Endothelial cell of umbilical vein (primary cell): ENCODE measurements at regions not wholly inside any gene's neighbourhood (a gene's known extent, or its start where the extent isn't known, plus 50 kb on each side); places are given as distances from the start of the nearest gene placed in this dataset.

ENCODE experiments used
- BruUV-seq: library from RNA; stranded (reverse); fragments of 400-500 nt; replicated peaks from 2 replicates; lab custom pipeline; 2021; lab: Mats Ljungman, UMichigan
- CTCF ChIA-PET: fragments of 300-600, 350-600 bp; sonication (Branson Sonifier 250); formaldehyde crosslinking; loops from one replicate; lab custom pipeline; 2021; ENCODE audit warnings: antibody characterized with exemption, inconsistent platforms; lab: Charles Lee
- POLR2A ChIA-PET: fragments of 300-600, 350-600 bp; sonication (Branson Sonifier 250); formaldehyde crosslinking; loops from one replicate; lab custom pipeline; 2021; ENCODE audit warnings: antibody characterized with exemption, inconsistent platforms; lab: Charles Lee
- DNase-seq: peaks from one replicate; pipeline ENCODE4 v3.0.0-alpha.2; 2011; ENCODE audit warnings: low read depth, low spot score
- FAIRE-seq: peaks from 2 replicates; lab custom pipeline; 2011; peaks lifted over from hg19 to GRCh38; lab: Jason Lieb, UNC
- H2AFZ ChIP-seq: 2 replicates; pipeline ENCODE4 v1.6.0; 2012; ENCODE audit warnings: low read depth, low read length, control low read depth, inconsistent platforms
- H3K27ac ChIP-seq: 2 replicates; pipeline ENCODE4 v1.5.1; 2011; ENCODE audit warnings: low read depth, mild to moderate bottlenecking, control low read depth, low read length, moderate library complexity; ENCODE audit not compliant: insufficient read depth
- H3K27me3 ChIP-seq, 2 experiments: 2 replicates each; pipeline versions ENCODE4 v1.6.0 to v1.6.1; 2011; ENCODE audit warnings: low read length in 2 of 2, mixed read lengths in 1 of 2; ENCODE audit not compliant: control insufficient read depth in 2 of 2, insufficient read depth in 2 of 2
- H3K36me3 ChIP-seq, 2 experiments: 2 replicates in 1 of 2; 3 replicates in 1 of 2; pipeline ENCODE4 v1.5.1; 2011; ENCODE audit warnings: low read length in 2 of 2, mild to moderate bottlenecking in 1 of 2, moderate library complexity in 1 of 2; ENCODE audit not compliant: control insufficient read depth in 2 of 2, insufficient read depth in 2 of 2; ENCODE audit errors: extremely low read depth in 1 of 2
- H3K4me1 ChIP-seq: 3 replicates; pipeline ENCODE4 v1.5.1; 2011; ENCODE audit warnings: mild to moderate bottlenecking, low read length; ENCODE audit not compliant: control insufficient read depth, insufficient read depth; ENCODE audit errors: extremely low read depth
- H3K4me2 ChIP-seq: 2 replicates; pipeline ENCODE4 v1.6.1; 2011; ENCODE audit warnings: low read length, control low read depth, mixed read lengths; ENCODE audit not compliant: insufficient read depth
- H3K4me3 ChIP-seq, 3 experiments: fragments of 200-600 bp in 1 of 3; sonication (generic), shearing (Covaris generic) in 1 of 3; replicated peaks in 1 of 3; 2 replicates each; pipeline ENCODE4 v1.5.1; 2011 to 2016; ENCODE audit warnings: control low read depth in 3 of 3, low read length in 3 of 3, mild to moderate bottlenecking in 2 of 3, inconsistent platforms in 1 of 3, low read depth in 1 of 3, moderate library complexity in 1 of 3; ENCODE audit not compliant: insufficient read depth in 1 of 3
- H3K79me2 ChIP-seq: 2 replicates; pipeline ENCODE4 v1.6.0; 2012; ENCODE audit warnings: low read length, inconsistent platforms; ENCODE audit not compliant: control insufficient read depth, insufficient read depth
- H3K9ac ChIP-seq: replicated peaks from 2 replicates; pipeline ENCODE3; 2011; ENCODE audit warnings: low read length, control low read depth; ENCODE audit not compliant: insufficient read depth; ENCODE audit errors: extremely low read depth
- H3K9me1 ChIP-seq: replicated peaks from 3 replicates; pipeline ENCODE4 v1.6.0; 2011; ENCODE audit warnings: mild to moderate bottlenecking, low read length; ENCODE audit not compliant: control insufficient read depth, insufficient read depth; ENCODE audit errors: extremely low read depth
- H3K9me3 ChIP-seq: replicated peaks from 2 replicates; pipeline ENCODE4 v1.5.1; 2012; ENCODE audit warnings: low read length, inconsistent platforms; ENCODE audit not compliant: control insufficient read depth, insufficient read depth
- H4K20me1 ChIP-seq: replicated peaks from 2 replicates; pipeline ENCODE3; 2011; ENCODE audit warnings: mild to moderate bottlenecking, low read length; ENCODE audit not compliant: control insufficient read depth, insufficient read depth; ENCODE audit errors: extremely low read depth
- CTCF ChIP-seq, 2 donors: IDR thresholded peaks; 1 replicate in 1 of 2; 2 replicates in 1 of 2; pipeline ENCODE4 v1.5.1; 2011; ENCODE audit warnings: low read length in 2 of 2, mild to moderate bottlenecking in 2 of 2, moderate library complexity in 2 of 2, control low read depth in 1 of 2, inconsistent platforms in 1 of 2, low read depth in 1 of 2; ENCODE audit not compliant: insufficient read depth in 1 of 2; ENCODE audit errors: extremely low read depth in 1 of 2
- EZH2 ChIP-seq: IDR thresholded peaks from 2 replicates; pipeline ENCODE4 v1.6.1; 2012; ENCODE audit warnings: borderline replicate concordance, low read depth, mild to moderate bottlenecking, moderate library complexity, low read length, inconsistent platforms; ENCODE audit not compliant: severe bottlenecking
- FOS ChIP-seq: IDR thresholded peaks from 2 replicates; pipeline ENCODE4 v1.6.1; 2011; ENCODE audit warnings: mild to moderate bottlenecking, low read length, moderate library complexity, borderline replicate concordance; ENCODE audit not compliant: insufficient read depth
- GATA2 ChIP-seq: IDR thresholded peaks from 2 replicates; pipeline ENCODE4 v1.7.0; 2011; ENCODE audit warnings: low read depth, mild to moderate bottlenecking, moderate library complexity, mixed read lengths, low read length; ENCODE audit not compliant: insufficient read length, insufficient read depth
- JUN ChIP-seq: IDR thresholded peaks from 2 replicates; pipeline ENCODE4 v1.6.1; 2011; ENCODE audit warnings: borderline replicate concordance, low read depth; ENCODE audit not compliant: insufficient read length, insufficient read depth
- MAX ChIP-seq: IDR thresholded peaks from 2 replicates; pipeline ENCODE4 v1.6.1; 2011; ENCODE audit not compliant: insufficient read depth, insufficient read length
- MYC ChIP-seq: IDR thresholded peaks from one replicate; pipeline ENCODE4 v1.6.1; 2011; ENCODE audit warnings: mild to moderate bottlenecking, low read depth, low read length
- POLR2A ChIP-seq: IDR thresholded peaks from 2 replicates; pipeline ENCODE4 v1.6.1; 2012; ENCODE audit warnings: low read depth, mild to moderate bottlenecking, control low read depth, low read length
- POLR2AphosphoS5 ChIP-seq: IDR thresholded peaks from 2 replicates; pipeline ENCODE4 v1.6.1; 2012; ENCODE audit warnings: low read depth, mild to moderate bottlenecking, control low read depth, low read length, moderate library complexity; ENCODE audit not compliant: insufficient read depth
- dilution Hi-C: fragments of 300-500 bp; cut with MboI; formaldehyde crosslinking; loops from one replicate; pipeline ENCODE4 v1.15.0; 2019; ENCODE audit warnings: low sequenced_read_pairs; ENCODE audit not compliant: extremely low pct_ligation_motif_present
- intact Hi-C: fragments of 100-400 bp; cut with micrococcal nuclease; formaldehyde crosslinking; loops from one replicate; pipeline ENCODE4 v1.10.0; 2022

GRCh38 chr14:40936861-40937260 is 669.8 kb upstream of the LRFN5 start:
- no peak overlapping the region for H3K9ac ChIP-seq
- no TSS peak for BruUV-seq
- H3K9me1 ChIP-seq: no peaks in the 10 kb centered on the region
- TF ChIP-seq FOS: no peak
- no peak for TF ChIP-seq GATA2
- no peak for TF ChIP-seq MYC
- TF ChIP-seq EZH2: no peak
- no peak for TF ChIP-seq JUN
- TF ChIP-seq CTCF (IDR thresholded peaks at IDR 0.05; ENCODE audit: extremely low read depth in 1 of 2, insufficient read depth in 1 of 2, low read depth in 1 of 2, low read length in 2 of 2): no peak
- no peak for TF ChIP-seq POLR2A
- TF ChIP-seq MAX: no peak
- TF ChIP-seq POLR2AphosphoS5: no peak
- CTCF ChIA-PET: no interaction called here
- no peaks in the 10 kb centered on the region for H4K20me1 ChIP-seq
- H3K4me2 ChIP-seq: no peak overlapping the region
- H3K4me1 ChIP-seq: no peaks in the 10 kb centered on the region
- H2AFZ ChIP-seq: no peak overlapping the region
- intact Hi-C loops: no loop called here
- H3K4me3 ChIP-seq: no peak overlapping the region
- no peaks in the 10 kb centered on the region for H3K79me2 ChIP-seq
- POLR2A ChIA-PET: no interaction called here
- no peaks in the 10 kb centered on the region for H3K36me3 ChIP-seq
- H3K27me3 ChIP-seq: no peaks in the 10 kb centered on the region
- no peak overlapping the region for H3K27ac ChIP-seq
- FAIRE-seq (no peak), DNase-seq (no peak)
- no peaks in the 10 kb centered on the region for H3K9me3 ChIP-seq
- dilution Hi-C loops: no loop called here
